GM12891 (cell line): ENCODE measurements at regions not wholly inside any gene's neighbourhood (a gene's known extent, or its start where the extent isn't known, plus 50 kb on each side); places are given as distances from the start of the nearest gene placed in this dataset.

Experiments
- DNase-seq: peaks from one replicate; pipeline ENCODE4 v3.0.0; 2011; ENCODE audit warnings: low spot score; ENCODE audit not compliant: insufficient read length
- FAIRE-seq: peaks from 2 replicates; lab custom pipeline; 2011; peaks lifted over from hg19 to GRCh38; lab: Jason Lieb, UNC
- PAX5 ChIP-seq: IDR thresholded peaks from 2 replicates; pipeline ENCODE4 v1.6.1; 2011; ENCODE audit warnings: low read length, moderate library complexity, mild to moderate bottlenecking; ENCODE audit not compliant: insufficient read depth, severe bottlenecking
- POLR2A ChIP-seq: IDR thresholded peaks from 2 replicates; pipeline ENCODE4 v1.6.1; 2011; ENCODE audit warnings: low read depth, low read length, control low read depth
- POLR2AphosphoS5 ChIP-seq: IDR thresholded peaks from 2 replicates; pipeline ENCODE4 v1.6.1; 2011; ENCODE audit warnings: low read depth, low read length, control low read depth
- POU2F2 ChIP-seq: IDR thresholded peaks from 2 replicates; pipeline ENCODE4 v1.6.1; 2011; ENCODE audit warnings: low read depth, mild to moderate bottlenecking, control low read depth, low read length, moderate library complexity
- SPI1 ChIP-seq: IDR thresholded peaks from 2 replicates; pipeline ENCODE4 v1.6.1; 2011; ENCODE audit warnings: low read depth, low read length, control low read depth
- TAF1 ChIP-seq: IDR thresholded peaks from 2 replicates; pipeline ENCODE4 v1.6.1; 2011; ENCODE audit warnings: low read depth, low read length, control low read depth

GRCh38 chr4:102157984-102158383, 187.3 kb downstream of the SLC39A8 start:
- TF ChIP-seq POU2F2 = no peak
- TF ChIP-seq PAX5 = no peak
- TF ChIP-seq POLR2A = no peak
- no peak for TF ChIP-seq POLR2AphosphoS5
- TF ChIP-seq TAF1 = no peak
- TF ChIP-seq SPI1 = no peak
- no peak for FAIRE-seq
- DNase-seq = no peak

GRCh38 chr4:102153391-102153790, 191.9 kb downstream of the SLC39A8 start:
- no peak for DNase-seq

GRCh38 chr4:102151696-102152095, 193.6 kb downstream of the SLC39A8 start:
- FAIRE-seq (no peak), DNase-seq (no peak)
- TF ChIP-seq POU2F2 (no peak), TAF1 (no peak), SPI1 (no peak), PAX5 (no peak), POLR2A (no peak), POLR2AphosphoS5 (no peak)

More at GRCh38 chr4:102153391-102153790, 191.9 kb downstream of the SLC39A8 start:
- TF ChIP-seq POLR2A (no peak), SPI1 (no peak)
- FAIRE-seq = no peak

- no peak for FAIRE-seq
- TF ChIP-seq PAX5 = no peak
- TF ChIP-seq TAF1 = no peak
- TF ChIP-seq POLR2A = no peak
- no peak for TF ChIP-seq POU2F2
- no peak for TF ChIP-seq POLR2AphosphoS5
- TF ChIP-seq SPI1 = no peak
These were observed 201.8 kb downstream of the SLC39A8 start for GRCh38 chr4:102143433-102143832.

GRCh38 chr4:102141842-102142241, 203.4 kb downstream of the SLC39A8 start:
- DNase-seq (no peak), FAIRE-seq (peak; percentile 23)
- TF ChIP-seq POLR2A (no peak), PAX5 (no peak), POLR2AphosphoS5 (no peak), POU2F2 (no peak), SPI1 (no peak), TAF1 (no peak)

More at GRCh38 chr4:102143433-102143832, 201.8 kb downstream of the SLC39A8 start:
- DNase-seq = no peak

- no peak for DNase-seq
- no peak for FAIRE-seq
- no peak for TF ChIP-seq PAX5
- no peak for TF ChIP-seq TAF1
- TF ChIP-seq SPI1 = no peak
- no peak for TF ChIP-seq POLR2A
- no peak for TF ChIP-seq POLR2AphosphoS5
- no peak for TF ChIP-seq POU2F2
These were observed 205.3 kb downstream of the SLC39A8 start for GRCh38 chr4:102139932-102140331.

GRCh38 chr4:102139132-102139573, 206.1 kb downstream of the SLC39A8 start:
- no peak for TF ChIP-seq SPI1
- TF ChIP-seq POLR2AphosphoS5 = no peak
- TF ChIP-seq TAF1 = no peak
- no peak for TF ChIP-seq POU2F2
- TF ChIP-seq POLR2A = no peak
- no peak for TF ChIP-seq PAX5
- DNase-seq = no peak
- no peak for FAIRE-seq

GRCh38 chr4:102137217-102137616, 208.1 kb downstream of the SLC39A8 start:
- no peak for TF ChIP-seq TAF1
- TF ChIP-seq POLR2AphosphoS5 = no peak
- no peak for TF ChIP-seq PAX5
- no peak for TF ChIP-seq POU2F2
- TF ChIP-seq POLR2A = no peak
- no peak for TF ChIP-seq SPI1
- FAIRE-seq (no peak), DNase-seq (no peak)

- TF ChIP-seq POLR2AphosphoS5 = no peak
- no peak for TF ChIP-seq PAX5
- TF ChIP-seq POLR2A = no peak
- no peak for TF ChIP-seq POU2F2
- TF ChIP-seq TAF1 = no peak
- TF ChIP-seq SPI1 = no peak
- DNase-seq = no peak
- FAIRE-seq = no peak
These were observed 215.5 kb downstream of the SLC39A8 start for GRCh38 chr4:102129810-102130209.
